Muscle of leg (tissue), 3 donors: ENCODE measurements at regions not wholly inside any gene's neighbourhood (a gene's known extent, or its start where the extent isn't known, plus 50 kb on each side); places are given as distances from the start of the nearest gene placed in this dataset.

Experiments used
- DNase-seq: peaks from one replicate; pipeline ENCODE4 v3.0.0; 2013
- H3K27ac ChIP-seq: one replicate; pipeline ENCODE4 v1.5.1; 2013; ENCODE audit warnings: mild to moderate bottlenecking, low read length, control low read depth
- H3K27me3 ChIP-seq: one replicate; pipeline ENCODE4 v1.6.1; 2013; ENCODE audit warnings: low read length; ENCODE audit not compliant: control insufficient read depth, insufficient read depth
- H3K36me3 ChIP-seq: one replicate; pipeline ENCODE4 v1.6.1; 2013; ENCODE audit warnings: low read length; ENCODE audit not compliant: control insufficient read depth, insufficient read depth
- H3K4me1 ChIP-seq: one replicate; pipeline ENCODE4 v1.6.1; 2013; ENCODE audit warnings: low read length; ENCODE audit not compliant: control insufficient read depth, insufficient read depth
- H3K4me3 ChIP-seq: one replicate; pipeline ENCODE4 v1.5.1; 2013; ENCODE audit warnings: low read length, control low read depth
- H3K9me3 ChIP-seq: replicated peaks from 2 replicates; pipeline ENCODE4 v1.6.1; 2013; ENCODE audit warnings: low read depth, low read length; ENCODE audit not compliant: control insufficient read depth
- WGBS: methylation state at CpG from one replicate; pipeline ENCODE4 v1.1.5; 2013; ENCODE audit warnings: missing lambda C conversion rate; ENCODE audit not compliant: insufficient coverage; 5-methylcytosine and 5-hydroxymethylcytosine counted together

DNA sequence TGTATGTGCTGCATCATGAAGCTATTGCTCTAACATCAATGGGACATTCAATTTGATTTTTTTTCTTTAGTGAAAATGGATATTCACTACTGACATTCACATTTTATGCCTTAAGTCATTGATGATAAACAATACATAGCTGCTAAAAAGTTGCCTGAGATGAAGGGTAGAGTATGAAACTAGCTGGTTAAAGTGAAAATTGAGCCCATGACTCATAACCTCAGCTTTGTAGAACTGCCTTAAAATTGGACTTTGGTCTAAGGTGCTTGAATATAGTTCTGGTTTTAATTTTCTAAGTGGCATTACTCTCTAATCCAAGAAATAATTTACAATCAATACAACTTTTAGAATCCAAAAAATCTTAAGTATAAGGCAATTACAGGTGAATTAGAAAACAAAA lies 740.4 kb upstream of the RIOK2 start:
- no peaks in the 10 kb centered on the region for H3K9me3 ChIP-seq
- no peaks in the 10 kb centered on the region for H3K27me3 ChIP-seq
- no peaks in the 10 kb centered on the region for H3K4me1 ChIP-seq
- no peaks in the 10 kb centered on the region for H3K36me3 ChIP-seq
- no peak overlapping the region for H3K4me3 ChIP-seq
- DNase-seq = no peak
- H3K27ac ChIP-seq = no peak overlapping the region

DNA sequence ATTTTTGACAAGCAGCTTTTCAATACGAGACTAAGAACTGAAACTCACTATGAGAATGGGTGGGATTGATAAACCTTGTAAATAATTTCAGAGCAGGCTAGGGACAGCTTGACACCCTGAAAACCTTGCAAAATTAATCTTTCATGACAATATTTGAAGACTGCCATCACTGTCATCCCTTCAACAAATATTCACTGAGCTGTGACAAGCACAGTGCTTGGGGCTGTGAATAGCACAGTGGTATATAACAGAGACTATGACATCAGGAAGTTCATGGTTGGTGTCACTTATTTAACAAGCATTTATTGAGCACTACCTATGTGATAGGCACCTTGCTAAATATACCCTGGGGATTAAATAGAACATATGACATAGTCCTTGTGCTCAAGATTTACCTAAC lies 741.0 kb upstream of the RIOK2 start:
- no peaks in the 10 kb centered on the region for H3K9me3 ChIP-seq
- no peak overlapping the region for H3K27ac ChIP-seq
- H3K27me3 ChIP-seq = no peaks in the 10 kb centered on the region
- H3K36me3 ChIP-seq = no peaks in the 10 kb centered on the region
- H3K4me3 ChIP-seq = no peak overlapping the region
- no CpG with 5 or more reads among the region's 1 CpG for WGBS
- H3K4me1 ChIP-seq = no peaks in the 10 kb centered on the region
- no peak for DNase-seq

DNA sequence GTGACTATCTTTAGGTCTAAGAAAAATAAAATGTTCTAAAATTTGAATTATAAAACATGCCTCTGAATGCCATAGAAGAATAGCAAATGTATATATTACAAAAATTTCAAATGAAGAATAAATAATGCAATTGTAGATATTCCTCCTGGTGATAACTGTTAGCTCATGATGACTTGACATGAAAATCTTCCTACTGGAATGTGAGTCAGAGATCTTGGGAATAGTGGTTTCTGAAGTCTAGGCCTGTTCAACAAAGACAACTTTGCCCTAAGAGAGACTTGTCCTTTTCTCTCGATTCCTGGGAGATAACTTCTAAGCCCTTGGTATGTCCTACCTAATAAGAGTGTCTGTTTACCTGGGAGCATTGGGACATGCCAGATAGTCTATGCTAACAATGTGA lies 746.3 kb upstream of the RIOK2 start:
- H3K27ac ChIP-seq = no peak overlapping the region
- no peaks in the 10 kb centered on the region for H3K27me3 ChIP-seq
- H3K9me3 ChIP-seq = no peaks in the 10 kb centered on the region
- 100% methylated on average over 1 of the region's 1 CpG for WGBS
- H3K4me1 ChIP-seq = no peaks in the 10 kb centered on the region
- no peak for DNase-seq
- no peak overlapping the region for H3K4me3 ChIP-seq
- no peaks in the 10 kb centered on the region for H3K36me3 ChIP-seq

DNA sequence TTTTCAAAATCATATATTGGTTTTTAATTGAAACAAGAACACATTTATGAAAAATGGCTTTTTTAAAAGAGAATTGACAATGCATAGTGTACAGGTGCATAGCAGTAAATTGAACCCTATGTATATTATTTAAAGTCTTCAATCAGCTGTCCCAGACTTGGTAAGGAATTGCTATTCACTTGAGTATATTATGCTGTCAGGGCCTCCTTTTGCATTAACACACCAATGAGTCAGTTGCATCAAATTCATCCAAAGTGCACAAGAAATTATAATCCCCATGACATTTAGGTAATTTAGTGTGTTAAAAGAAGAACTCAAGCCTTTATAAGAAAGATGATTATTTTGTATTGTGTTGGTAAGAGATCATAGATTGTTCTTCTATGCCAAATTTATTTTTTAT lies 748.8 kb upstream of the RIOK2 start:
- DNase-seq = no peak
- no peaks in the 10 kb centered on the region for H3K36me3 ChIP-seq
- no peak overlapping the region for H3K4me3 ChIP-seq
- no peaks in the 10 kb centered on the region for H3K9me3 ChIP-seq
- H3K4me1 ChIP-seq = no peaks in the 10 kb centered on the region
- no peaks in the 10 kb centered on the region for H3K27me3 ChIP-seq
- no peak overlapping the region for H3K27ac ChIP-seq

DNA sequence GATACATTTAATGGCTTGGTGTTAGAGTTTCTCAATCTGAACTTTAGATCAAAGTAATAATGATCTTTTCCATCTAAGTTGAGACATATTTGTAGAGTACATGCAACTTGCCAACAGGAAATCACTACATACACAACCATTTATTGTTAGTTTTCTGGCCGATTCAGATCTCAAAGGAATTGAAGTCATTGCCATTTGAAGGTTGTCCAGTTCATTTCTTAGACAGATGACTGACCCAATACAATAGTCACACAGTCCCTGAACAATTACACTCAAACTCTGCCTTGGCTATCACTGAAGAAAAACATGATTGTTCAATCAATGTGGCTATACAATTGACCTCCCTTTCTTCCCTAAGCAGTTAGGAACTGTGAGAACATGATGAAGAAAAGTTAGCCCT lies 753.2 kb upstream of the RIOK2 start:
- WGBS = 11% methylated on average over 1 of the region's 1 CpG
- Histone ChIP-seq H3K4me1 (no peaks in the 10 kb centered on the region), H3K4me3 (no peak overlapping the region), H3K36me3 (no peaks in the 10 kb centered on the region), H3K27ac (no peak overlapping the region), H3K27me3 (no peaks in the 10 kb centered on the region), H3K9me3 (peaks cover 4% of the 10 kb centered on the region)
- DNase-seq = peak; percentile 91

DNA sequence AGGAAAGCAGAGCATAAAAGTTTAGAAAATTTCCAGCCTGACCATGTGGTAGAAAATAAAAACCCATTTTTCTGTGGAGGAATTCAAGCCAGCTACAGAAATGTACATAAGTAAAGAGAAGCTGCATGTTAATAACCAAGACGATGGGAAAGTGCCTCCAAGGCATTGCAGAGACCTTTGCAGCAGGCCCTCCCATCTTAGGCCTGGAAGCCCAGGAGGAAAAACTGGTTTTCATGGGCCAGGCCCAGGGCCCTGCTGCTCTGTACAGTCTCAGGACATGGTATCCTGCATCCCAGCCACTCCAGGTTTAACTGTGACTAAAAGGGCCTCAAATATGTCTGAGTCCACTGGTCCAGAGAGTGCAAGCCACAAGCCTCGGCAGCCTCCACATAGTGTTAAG lies 754.8 kb upstream of the RIOK2 start:
- peaks cover 4% of the 10 kb centered on the region for H3K9me3 ChIP-seq
- H3K27ac ChIP-seq = no peak overlapping the region
- no peaks in the 10 kb centered on the region for H3K27me3 ChIP-seq
- 66% methylated on average over 2 of the region's 2 CpGs for WGBS
- H3K4me1 ChIP-seq = no peaks in the 10 kb centered on the region
- DNase-seq = no peak
- no peaks in the 10 kb centered on the region for H3K36me3 ChIP-seq
- no peak overlapping the region for H3K4me3 ChIP-seq

DNA sequence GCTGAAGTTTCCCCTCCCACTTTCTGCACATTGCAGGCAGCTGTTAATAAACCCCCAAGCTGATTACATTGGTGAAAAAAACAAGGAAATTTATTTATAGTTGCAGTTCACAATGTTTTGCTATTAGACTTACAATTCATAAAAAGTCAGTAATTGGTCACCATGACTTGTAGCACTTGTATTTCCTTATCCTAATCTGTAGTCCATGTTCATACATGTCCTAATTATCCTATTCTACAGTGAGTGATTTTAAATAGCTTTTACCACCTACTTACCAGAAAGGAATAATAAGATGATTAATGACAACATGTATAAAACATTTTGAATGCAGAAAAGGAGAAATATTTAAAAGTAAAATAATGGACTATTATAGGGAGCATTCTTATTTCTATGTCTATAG lies 760.0 kb upstream of the RIOK2 start:
- no peaks in the 10 kb centered on the region for H3K36me3 ChIP-seq
- H3K27ac ChIP-seq = no peak overlapping the region
- no peak for DNase-seq
- H3K27me3 ChIP-seq = no peaks in the 10 kb centered on the region
- H3K9me3 ChIP-seq = peaks cover under 1% of the 10 kb centered on the region
- no peaks in the 10 kb centered on the region for H3K4me1 ChIP-seq
- H3K4me3 ChIP-seq = no peak overlapping the region

DNA sequence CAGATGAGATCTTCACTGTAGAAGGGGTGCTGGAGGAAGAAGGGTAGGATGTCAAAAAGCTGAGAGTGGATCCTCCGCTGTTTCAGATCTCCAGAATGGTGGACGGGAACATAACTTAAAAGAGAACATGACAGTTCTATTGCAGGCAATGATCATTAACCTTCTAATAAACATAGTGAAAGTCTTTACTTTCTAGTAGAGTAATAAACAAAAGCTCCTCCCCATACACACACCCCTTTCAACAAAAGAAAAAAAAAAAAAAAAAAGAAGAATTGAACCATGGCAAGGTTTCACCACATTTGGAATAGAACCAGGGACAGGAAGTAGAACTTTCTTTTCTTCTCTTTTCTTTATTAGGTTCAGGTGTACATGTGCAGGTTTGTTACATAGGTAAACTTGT lies 768.1 kb upstream of the RIOK2 start:
- no peak overlapping the region for H3K27ac ChIP-seq
- no peaks in the 10 kb centered on the region for H3K9me3 ChIP-seq
- no CpG with 5 or more reads among the region's 2 CpGs for WGBS
- no peak overlapping the region for H3K4me3 ChIP-seq
- no peaks in the 10 kb centered on the region for H3K27me3 ChIP-seq
- no peaks in the 10 kb centered on the region for H3K4me1 ChIP-seq
- DNase-seq = no peak
- no peaks in the 10 kb centered on the region for H3K36me3 ChIP-seq

DNA sequence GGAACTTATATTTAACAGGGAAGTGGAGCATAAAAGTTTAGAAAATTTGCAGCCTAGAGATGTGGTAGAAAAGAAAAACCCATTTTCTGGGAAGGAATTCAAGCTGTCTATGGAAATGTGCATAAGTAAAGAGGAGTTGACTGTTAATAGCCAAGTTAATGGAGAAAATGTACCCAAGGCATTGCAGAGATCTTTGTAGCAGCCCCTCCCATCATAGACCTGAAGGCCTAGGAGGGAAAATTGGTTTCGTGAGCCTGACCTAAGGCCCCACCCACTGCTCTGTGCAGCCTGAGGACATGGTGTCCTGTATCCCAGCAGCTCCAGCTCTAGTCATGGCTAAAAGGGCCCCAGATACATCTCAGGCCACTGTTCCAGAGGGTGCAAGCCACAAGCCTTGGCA lies 772.4 kb upstream of the RIOK2 start:
- Histone ChIP-seq H3K4me1 (no peaks in the 10 kb centered on the region), H3K27ac (no peak overlapping the region), H3K4me3 (no peak overlapping the region), H3K9me3 (no peaks in the 10 kb centered on the region), H3K27me3 (no peaks in the 10 kb centered on the region), H3K36me3 (no peaks in the 10 kb centered on the region)
- no CpG with 5 or more reads among the region's 1 CpG for WGBS
- DNase-seq = no peak

DNA sequence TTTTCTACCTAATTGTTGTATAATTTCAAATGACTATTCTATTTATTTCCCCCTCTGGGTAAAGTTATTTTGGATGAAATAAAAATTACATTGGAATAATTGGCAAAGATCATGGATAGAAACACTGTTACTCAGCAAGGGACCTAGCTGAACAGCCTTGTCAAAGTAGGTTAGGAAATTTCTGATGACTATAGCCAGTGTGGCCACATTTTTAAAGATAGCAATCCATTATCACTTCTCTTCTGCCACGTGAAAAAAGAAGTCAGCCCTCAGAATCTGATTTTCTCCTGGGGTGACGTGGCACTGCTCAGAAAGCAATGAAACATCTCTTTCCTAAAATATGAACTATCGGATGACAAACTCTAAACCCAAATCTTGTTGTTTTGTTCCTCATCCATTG lies 784.2 kb upstream of the RIOK2 start:
- H3K4me3 ChIP-seq = no peak overlapping the region
- H3K9me3 ChIP-seq = no peaks in the 10 kb centered on the region
- no peaks in the 10 kb centered on the region for H3K4me1 ChIP-seq
- WGBS = no CpG with 5 or more reads among the region's 3 CpGs
- H3K27me3 ChIP-seq = no peaks in the 10 kb centered on the region
- no peaks in the 10 kb centered on the region for H3K36me3 ChIP-seq
- DNase-seq = no peak
- no peak overlapping the region for H3K27ac ChIP-seq

DNA sequence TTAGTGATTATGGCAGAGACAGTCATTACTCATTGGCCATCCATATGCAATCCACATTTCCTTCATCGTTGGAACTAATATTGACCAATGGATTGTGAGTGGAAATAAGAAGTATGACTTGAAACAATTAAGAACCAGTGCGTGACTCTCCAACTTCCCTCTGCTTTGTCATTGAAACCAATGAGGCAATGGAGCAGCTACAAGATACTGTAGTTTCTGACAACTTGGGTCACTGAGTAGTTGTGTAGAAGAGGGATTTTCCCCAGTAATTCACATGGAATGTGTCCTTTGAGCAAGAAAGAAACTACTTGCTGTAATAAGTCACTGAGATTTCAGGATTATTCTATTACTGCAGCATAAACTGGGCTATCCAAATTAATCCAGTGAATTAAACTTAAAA lies 785.3 kb upstream of the RIOK2 start:
- no peaks in the 10 kb centered on the region for H3K9me3 ChIP-seq
- H3K27ac ChIP-seq = no peak overlapping the region
- no peaks in the 10 kb centered on the region for H3K4me1 ChIP-seq
- no CpG with 5 or more reads among the region's 2 CpGs for WGBS
- no peaks in the 10 kb centered on the region for H3K36me3 ChIP-seq
- H3K4me3 ChIP-seq = no peak overlapping the region
- DNase-seq = no peak
- no peaks in the 10 kb centered on the region for H3K27me3 ChIP-seq
